SHP77 (cell line): ENCODE measurements at regions not wholly inside any gene's neighbourhood (a gene's known extent, or its start where the extent isn't known, plus 50 kb on each side); places are given as distances from the start of the nearest gene placed in this dataset.
A peak's percentile ranks its signal among the peaks of the same experiment; 100 is the strongest.

Experiments
- DNase-seq, 2 experiments: peaks; one replicate each; lab custom pipeline; 2025; lab: John Stamatoyannopoulos, UW

DNA sequence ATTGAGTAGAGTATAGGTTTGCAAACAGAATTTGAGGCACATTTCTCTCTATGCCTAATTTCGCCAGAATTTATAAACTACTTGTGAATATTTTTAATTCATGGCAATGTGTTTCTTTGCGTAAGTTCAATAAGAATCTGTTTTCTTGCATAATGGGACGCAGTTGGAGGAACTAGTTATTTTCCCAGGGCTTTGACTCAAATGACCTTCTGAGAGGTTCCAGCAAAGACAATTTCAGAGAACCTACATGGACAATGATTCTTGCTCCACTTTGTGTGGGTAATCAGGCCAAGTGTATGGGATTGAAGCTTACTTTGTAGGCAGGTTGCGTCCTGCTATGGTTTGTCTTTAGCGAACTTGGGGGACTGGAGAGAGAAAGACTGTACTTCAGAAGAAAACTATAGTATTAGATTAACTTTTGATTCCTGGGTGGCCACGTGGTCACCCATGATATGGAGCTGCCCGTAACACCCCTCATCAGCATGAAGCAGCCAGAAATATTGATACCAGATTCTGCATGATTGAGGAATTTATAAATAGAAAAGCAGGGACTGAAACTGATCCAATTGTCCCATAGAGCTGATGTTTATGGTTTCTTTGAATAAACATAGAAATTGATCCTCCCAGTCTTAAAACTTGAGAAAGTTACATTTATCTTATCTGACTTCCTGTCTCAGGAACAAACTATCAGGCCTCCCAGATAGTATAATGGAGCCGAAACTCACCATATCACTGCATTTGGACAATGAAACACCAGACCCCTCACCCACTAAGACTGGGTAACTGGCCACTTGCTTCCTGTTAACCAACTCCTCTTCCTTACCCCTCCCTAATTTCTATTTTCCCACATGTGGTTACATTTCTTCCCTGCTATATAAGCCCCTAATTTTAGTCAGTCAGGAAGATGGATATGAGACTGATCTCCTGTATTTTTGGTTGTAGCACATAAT is 815.3 kb upstream of the HS6ST1 start:
- no peak for DNase-seq

GRCh38 chr2:129135017-129135416 is 816.3 kb upstream of the HS6ST1 start:
- DNase-seq: no peak

DNA sequence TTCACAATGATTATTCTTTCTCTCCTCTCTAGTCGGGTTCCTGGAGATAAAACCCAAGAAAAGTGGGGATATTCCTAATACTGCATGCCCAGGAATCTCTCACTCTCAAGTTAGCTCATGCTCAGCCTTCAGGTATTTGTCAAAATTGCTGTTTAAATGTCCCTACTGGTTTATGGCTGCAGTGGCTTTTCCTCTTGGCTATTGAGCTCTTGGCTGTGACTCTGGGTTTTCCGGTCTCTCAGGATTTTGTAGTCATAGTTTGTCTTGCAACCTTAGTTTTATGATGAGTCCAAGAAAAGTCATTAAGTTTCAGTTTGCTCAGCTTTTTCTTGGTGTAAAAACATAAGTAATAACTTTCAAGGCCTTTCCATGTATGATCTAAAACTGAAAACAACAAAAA is 820.7 kb upstream of the HS6ST1 start:
- no peak for DNase-seq

GRCh38 chr2:129142465-129142864 is 823.8 kb upstream of the HS6ST1 start:
- no peak for DNase-seq

- DNase-seq: no peak
These were observed 825.6 kb upstream of the HS6ST1 start for GRCh38 chr2:129144082-129144791.

- DNase-seq: no peak
These were observed 827.0 kb upstream of the RAB6C start for GRCh38 chr2:129152514-129152913.

GRCh38 chr2:129160879-129161278 is 818.6 kb upstream of the RAB6C start:
- no peak for DNase-seq

- no peak for DNase-seq
These were observed 815.1 kb upstream of the RAB6C start for GRCh38 chr2:129164220-129164949.

DNA sequence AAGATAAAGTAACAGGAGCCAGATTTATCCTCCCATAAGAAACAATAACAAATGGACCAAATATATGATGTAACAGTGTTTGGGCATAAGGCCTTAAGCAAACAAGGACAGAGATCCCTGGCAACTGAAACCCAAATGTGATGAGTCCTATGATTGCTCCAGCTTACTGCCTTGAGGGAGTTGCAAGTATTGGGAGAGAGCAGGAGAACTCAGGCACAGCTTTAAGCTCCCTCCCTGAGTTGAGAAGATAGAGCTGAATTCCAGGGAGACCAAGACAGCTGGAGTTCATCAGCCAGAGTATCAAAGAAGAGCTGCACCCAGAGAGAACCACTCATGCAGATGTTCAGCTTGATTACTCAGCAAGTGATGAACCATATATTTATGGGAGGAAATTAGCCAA is 814.5 kb upstream of the RAB6C start:
- DNase-seq: peak in 1 of 2 experiments; percentile 20

DNA sequence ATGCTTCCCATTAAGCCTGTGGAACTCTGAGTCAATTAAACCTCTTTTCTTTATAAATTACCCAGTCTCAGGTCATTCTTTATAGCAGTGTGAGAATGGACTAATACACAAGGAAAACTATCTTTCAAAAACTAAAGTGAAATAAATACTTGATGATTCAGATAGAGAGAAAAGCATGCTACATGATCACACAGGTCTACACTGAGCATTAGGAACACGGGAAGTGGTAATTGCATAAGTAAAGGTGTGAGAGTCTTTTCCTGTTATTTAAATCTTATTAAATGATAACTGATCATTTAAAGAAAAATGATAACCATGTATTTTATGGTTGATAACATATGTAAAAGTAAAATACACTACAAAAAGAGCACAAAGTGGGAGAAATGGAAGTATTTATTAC is 812.0 kb upstream of the RAB6C start:
- DNase-seq: no peak

- no peak for DNase-seq
These were observed 808.9 kb upstream of the RAB6C start for GRCh38 chr2:129170570-129170969.

GRCh38 chr2:129174143-129174542 is 805.3 kb upstream of the RAB6C start:
- DNase-seq: no peak

- no peak for DNase-seq
These were observed 804.4 kb upstream of the RAB6C start for GRCh38 chr2:129175051-129175450.

DNA sequence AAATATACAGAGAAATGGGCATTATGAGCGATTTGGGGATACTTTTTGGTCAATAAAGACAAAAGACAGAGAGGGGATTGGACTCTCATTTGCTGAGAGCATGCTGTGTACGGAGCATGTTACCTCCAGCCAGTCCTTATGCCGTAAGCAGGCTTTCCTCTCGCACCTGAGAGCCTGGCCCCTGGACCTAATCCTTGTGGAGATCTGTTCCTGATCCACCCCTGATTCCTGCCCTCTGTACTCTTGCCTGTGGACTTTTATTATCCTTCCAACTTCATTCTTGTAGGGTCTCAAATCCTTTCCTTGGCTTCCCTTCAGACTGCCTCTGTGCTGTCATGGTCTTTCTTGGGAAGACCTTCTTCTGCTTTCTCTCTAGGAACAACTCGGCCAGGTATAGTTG is 803.1 kb upstream of the RAB6C start:
- DNase-seq: no peak

GRCh38 chr2:129178356-129178755 is 801.1 kb upstream of the RAB6C start:
- DNase-seq: peak; percentile 43 to 57

GRCh38 chr2:129179199-129179598 is 800.3 kb upstream of the RAB6C start:
- DNase-seq: no peak

DNA sequence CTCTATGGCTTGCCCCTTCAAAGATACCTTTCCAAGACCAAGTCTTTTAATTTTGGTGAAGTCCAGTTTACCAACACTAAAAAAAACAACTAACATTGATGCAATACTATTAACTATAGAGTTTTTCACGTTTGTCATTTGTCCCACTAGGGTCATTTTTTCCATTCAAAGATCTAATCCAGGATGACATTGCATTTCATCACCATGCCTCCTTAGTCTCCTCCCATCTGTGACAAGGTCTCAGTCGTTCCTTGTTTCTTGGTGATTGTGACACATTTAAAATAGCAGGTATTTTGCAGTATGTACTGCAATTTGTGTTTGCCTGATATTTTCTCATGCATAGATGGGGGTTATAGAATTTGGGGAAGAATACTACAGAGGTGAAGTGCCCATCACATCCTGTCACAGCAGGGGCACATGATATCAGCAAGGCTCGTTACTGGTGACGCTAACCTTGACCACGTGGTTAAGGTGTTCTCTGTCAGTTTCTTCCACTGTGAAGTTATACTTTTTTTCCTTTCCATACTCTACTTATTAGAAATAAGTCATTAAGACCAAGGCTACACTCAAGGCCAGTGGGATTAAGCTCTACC is 799.2 kb upstream of the RAB6C start:
- DNase-seq: no peak

GRCh38 chr2:129181433-129181832 is 798.0 kb upstream of the RAB6C start:
- no peak for DNase-seq

- DNase-seq: no peak
These were observed 797.5 kb upstream of the RAB6C start for GRCh38 chr2:129181963-129182362.

DNA sequence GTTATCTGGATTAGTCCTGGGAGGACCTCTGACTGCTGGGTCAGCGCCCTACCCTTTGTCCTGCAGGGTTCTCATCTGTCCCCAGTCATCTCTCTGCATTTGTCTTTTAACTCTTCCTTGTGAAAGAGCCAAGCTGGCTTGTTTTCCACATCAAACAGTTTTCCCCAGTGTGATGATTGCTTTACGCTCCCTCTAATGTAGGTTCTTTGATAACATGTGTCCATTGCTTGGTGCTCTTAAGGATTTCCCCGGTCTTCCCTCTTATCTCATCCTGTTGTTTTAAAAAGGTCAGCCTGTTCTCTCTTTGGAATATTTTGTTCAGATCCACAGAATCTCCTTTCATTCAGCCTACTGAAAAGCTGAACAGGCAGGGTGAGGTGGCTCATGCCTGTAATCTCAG is 792.1 kb upstream of the RAB6C start:
- DNase-seq: no peak

DNA sequence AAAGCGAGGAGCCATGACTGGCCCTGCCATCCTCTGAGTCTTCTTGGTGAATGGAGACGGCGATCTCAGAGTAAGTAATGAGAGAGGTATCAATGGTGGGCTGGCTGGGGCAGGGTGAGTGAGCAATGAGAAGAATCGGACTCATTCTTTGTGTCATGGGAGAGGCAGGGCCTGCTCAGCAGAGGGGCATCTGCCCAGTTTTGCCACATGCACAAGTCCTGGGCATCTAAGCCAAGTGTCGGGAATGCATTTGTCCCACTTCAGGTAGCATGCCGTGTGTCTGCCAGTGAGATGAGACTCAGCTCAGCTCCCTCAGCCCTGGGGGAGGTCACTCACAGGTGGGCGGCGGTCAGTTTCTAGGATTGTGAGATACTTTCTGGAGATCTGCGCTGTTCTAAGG is 791.0 kb upstream of the RAB6C start:
- DNase-seq: no peak

DNA sequence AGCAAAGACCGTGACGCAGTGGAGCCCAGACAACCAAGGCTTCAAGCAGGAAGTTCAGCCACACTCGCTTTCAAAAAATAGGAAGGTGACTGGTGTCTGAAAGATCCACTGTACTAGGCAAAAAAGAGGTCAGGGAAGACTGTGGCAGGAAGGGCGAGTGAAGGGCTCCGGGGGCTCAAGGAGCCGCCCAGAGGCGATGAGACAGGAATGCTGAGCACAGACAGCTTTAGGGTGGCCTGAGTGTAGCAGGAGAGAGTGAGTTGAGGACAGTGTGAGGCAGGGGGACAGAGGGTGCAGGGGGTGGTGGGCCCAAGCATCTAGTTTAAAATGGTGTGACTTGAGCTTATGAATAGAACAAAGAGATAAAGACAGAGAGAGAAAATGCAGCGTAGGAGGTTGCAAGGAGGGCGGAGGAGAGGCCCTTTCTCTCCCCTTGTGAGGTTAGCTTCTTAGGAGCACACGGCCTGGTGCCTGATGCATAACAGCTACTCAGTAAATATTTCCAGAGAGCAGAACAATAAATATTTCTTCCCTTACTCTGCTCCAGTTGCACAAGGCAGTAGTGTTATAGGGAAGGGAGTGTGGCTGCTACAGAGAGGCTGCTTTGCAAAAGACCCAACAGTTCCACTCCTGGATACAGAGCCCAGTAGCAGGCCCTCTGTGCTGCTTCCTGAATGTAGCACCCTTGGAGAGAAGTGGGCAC is 789.7 kb upstream of the RAB6C start:
- DNase-seq: no peak
